ENCODE measurements at regions not wholly inside any gene's neighbourhood (a gene's known extent, or its start where the extent isn't known, plus 50 kb on each side); places are given as distances from the start of the nearest gene placed in this dataset.

- TF ChIP-seq, protein P1, sequence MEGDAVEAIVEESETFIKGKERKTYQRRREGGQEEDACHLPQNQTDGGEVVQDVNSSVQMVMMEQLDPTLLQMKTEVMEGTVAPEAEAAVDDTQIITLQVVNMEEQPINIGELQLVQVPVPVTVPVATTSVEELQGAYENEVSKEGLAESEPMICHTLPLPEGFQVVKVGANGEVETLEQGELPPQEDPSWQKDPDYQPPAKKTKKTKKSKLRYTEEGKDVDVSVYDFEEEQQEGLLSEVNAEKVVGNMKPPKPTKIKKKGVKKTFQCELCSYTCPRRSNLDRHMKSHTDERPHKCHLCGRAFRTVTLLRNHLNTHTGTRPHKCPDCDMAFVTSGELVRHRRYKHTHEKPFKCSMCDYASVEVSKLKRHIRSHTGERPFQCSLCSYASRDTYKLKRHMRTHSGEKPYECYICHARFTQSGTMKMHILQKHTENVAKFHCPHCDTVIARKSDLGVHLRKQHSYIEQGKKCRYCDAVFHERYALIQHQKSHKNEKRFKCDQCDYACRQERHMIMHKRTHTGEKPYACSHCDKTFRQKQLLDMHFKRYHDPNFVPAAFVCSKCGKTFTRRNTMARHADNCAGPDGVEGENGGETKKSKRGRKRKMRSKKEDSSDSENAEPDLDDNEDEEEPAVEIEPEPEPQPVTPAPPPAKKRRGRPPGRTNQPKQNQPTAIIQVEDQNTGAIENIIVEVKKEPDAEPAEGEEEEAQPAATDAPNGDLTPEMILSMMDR (IDR thresholded peaks at IDR 0.05; ENCODE audit: low read length): no peak
- TF ChIP-seq EZH2 (optimal IDR thresholded peaks at IDR 0.05; ENCODE audit: low read depth, low read length) (no peak), EZH2phosphoT487 (IDR thresholded peaks at IDR 0.05; ENCODE audit: low read length) (no peak)
These were observed 134.5 kb downstream of the HHIPL2 start for GRCh38 chr1:222413436-222413835.
